Fibroblast of the aortic adventitia (primary cell): ENCODE measurements at regions not wholly inside any gene's neighbourhood (a gene's known extent, or its start where the extent isn't known, plus 50 kb on each side); places are given as distances from the start of the nearest gene placed in this dataset.

Experiments used
- DNase-seq: peaks from one replicate; pipeline ENCODE4 v3.0.0-alpha.2; 2010; ENCODE audit warnings: low read depth
- H3K4me3 ChIP-seq: 2 replicates; pipeline ENCODE4 v1.5.1; 2011; ENCODE audit warnings: low read depth, mild to moderate bottlenecking, control low read depth, low read length, moderate library complexity
- CTCF ChIP-seq: IDR thresholded peaks from 2 replicates; pipeline ENCODE4 v1.5.1; 2011; ENCODE audit warnings: mild to moderate bottlenecking, low read length, control low read depth, inconsistent platforms; ENCODE audit not compliant: insufficient read depth

GRCh38 chr4:166518315-166518714 is 645.3 kb downstream of the TLL1 start:
- no peak overlapping the region for H3K4me3 ChIP-seq
- TF ChIP-seq CTCF, result no peak
- DNase-seq, result no peak

GRCh38 chr4:166518776-166519175 is 645.7 kb downstream of the TLL1 start:
- DNase-seq, result no peak
- no peak overlapping the region for H3K4me3 ChIP-seq
- TF ChIP-seq CTCF, result no peak

- H3K4me3 ChIP-seq, result no peak overlapping the region
- TF ChIP-seq CTCF, result no peak
- no peak for DNase-seq
Observed at GRCh38 chr4:166519774-166520173, 646.7 kb downstream of the TLL1 start.

- no peak overlapping the region for H3K4me3 ChIP-seq
- peak; percentile 16 for DNase-seq
- no peak for TF ChIP-seq CTCF
Observed at GRCh38 chr4:166527500-166527899, 654.5 kb downstream of the TLL1 start.

GRCh38 chr4:166531703-166532102 is 658.7 kb downstream of the TLL1 start:
- no peak overlapping the region for H3K4me3 ChIP-seq
- no peak for DNase-seq
- no peak for TF ChIP-seq CTCF

- no peak overlapping the region for H3K4me3 ChIP-seq
- TF ChIP-seq CTCF, result no peak
- DNase-seq, result no peak
Observed at GRCh38 chr4:166535865-166536264, 662.8 kb downstream of the TLL1 start.

- H3K4me3 ChIP-seq, result no peak overlapping the region
- TF ChIP-seq CTCF, result no peak
- peak; percentile 4 for DNase-seq
Observed at GRCh38 chr4:166538491-166539005, 665.5 kb downstream of the TLL1 start.
